BE2C (cell line): ENCODE measurements at regions not wholly inside any gene's neighbourhood (a gene's known extent, or its start where the extent isn't known, plus 50 kb on each side); places are given as distances from the start of the nearest gene placed in this dataset.

ENCODE experiments used
- DNase-seq: peaks from one replicate; pipeline ENCODE4 v3.0.0-alpha.2; 2020
- H3K27me3 ChIP-seq: fragments of 250-450 bp; sonication (Bioruptor Pico); 2 replicates; pipeline ENCODE4 v1.5.1; 2020; ENCODE audit warnings: mild to moderate bottlenecking
- H3K36me3 ChIP-seq: fragments of 250-450 bp; sonication (Bioruptor Pico); 2 replicates; pipeline ENCODE4 v1.5.1; 2020; ENCODE audit warnings: mild to moderate bottlenecking
- H3K4me1 ChIP-seq: fragments of 250-450 bp; sonication (Bioruptor Pico); 2 replicates; pipeline ENCODE4 v1.5.1; 2020
- H3K4me3 ChIP-seq: 2 replicates; pipeline ENCODE4 v1.5.1; 2011; ENCODE audit warnings: low read depth, low read length
- H3K9me3 ChIP-seq: fragments of 250-450 bp; sonication (Bioruptor Pico); 2 replicates; pipeline ENCODE4 v1.5.1; 2020
- CTCF ChIP-seq: IDR thresholded peaks from 2 replicates; pipeline ENCODE4 v1.5.1; 2012; ENCODE audit warnings: mild to moderate bottlenecking, low read depth, low read length

DNA sequence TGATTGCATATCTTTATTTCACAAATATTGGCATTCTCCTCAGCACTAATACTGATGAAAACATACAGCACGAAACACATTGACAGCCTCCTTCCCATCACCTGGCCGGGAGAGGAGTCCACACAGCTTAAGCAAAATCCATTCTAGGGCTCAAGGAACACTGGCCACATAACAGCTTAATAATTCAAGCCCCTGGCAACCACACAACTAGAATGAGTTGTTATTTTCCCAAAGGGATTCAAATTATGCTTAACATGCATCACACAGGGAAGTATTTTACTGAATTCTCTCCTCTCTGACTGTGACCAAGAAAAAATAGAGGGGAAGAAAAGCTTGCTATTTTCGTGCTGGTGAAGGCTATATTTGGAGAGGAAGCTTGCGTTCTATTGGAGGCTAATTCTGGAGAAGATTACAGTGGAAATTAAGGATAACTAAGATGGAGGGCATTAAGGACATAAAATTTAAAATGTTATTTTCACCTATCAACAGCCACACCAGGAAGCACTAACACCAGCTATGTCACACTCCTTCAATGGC lies 198.5 kb downstream of the ADGRG6 start:
- TF ChIP-seq CTCF = no peak
- H3K9me3 ChIP-seq = no peaks in the 10 kb centered on the region
- H3K36me3 ChIP-seq = no peaks in the 10 kb centered on the region
- DNase-seq = no peak
- H3K4me1 ChIP-seq = no peaks in the 10 kb centered on the region
- no peak overlapping the region for H3K4me3 ChIP-seq
- no peaks in the 10 kb centered on the region for H3K27me3 ChIP-seq

- DNase-seq = no peak
- Histone ChIP-seq H3K4me3 (no peak overlapping the region), H3K9me3 (no peaks in the 10 kb centered on the region), H3K27me3 (no peaks in the 10 kb centered on the region), H3K4me1 (no peaks in the 10 kb centered on the region), H3K36me3 (no peaks in the 10 kb centered on the region)
- TF ChIP-seq CTCF = no peak
Measured at GRCh38 chr6:142501795-142502194, 200.0 kb downstream of the ADGRG6 start.

DNA sequence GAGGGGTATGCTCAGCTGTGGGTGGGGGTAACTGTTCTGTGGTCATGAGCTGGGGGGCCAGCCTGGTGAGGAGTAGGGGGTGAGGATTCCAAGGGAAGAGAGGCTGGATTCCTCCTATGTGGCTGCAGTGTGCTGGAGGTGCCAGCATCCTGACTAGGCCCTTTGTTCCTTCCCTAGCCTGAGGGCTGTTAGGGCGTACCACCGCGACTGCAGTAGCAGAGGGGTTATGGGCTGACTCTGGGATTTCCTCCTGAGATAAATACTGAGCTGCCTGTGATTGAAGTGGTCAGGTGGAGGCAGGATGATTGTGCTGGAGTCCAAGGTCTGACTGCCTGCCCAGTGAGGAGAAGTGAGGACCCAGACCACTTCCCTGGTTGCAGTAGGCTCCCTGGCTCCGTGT lies 205.3 kb downstream of the ADGRG6 start:
- no peak for TF ChIP-seq CTCF
- H3K4me1 ChIP-seq = no peaks in the 10 kb centered on the region
- no peaks in the 10 kb centered on the region for H3K36me3 ChIP-seq
- H3K9me3 ChIP-seq = no peaks in the 10 kb centered on the region
- H3K4me3 ChIP-seq = no peak overlapping the region
- DNase-seq = no peak
- no peaks in the 10 kb centered on the region for H3K27me3 ChIP-seq

DNA sequence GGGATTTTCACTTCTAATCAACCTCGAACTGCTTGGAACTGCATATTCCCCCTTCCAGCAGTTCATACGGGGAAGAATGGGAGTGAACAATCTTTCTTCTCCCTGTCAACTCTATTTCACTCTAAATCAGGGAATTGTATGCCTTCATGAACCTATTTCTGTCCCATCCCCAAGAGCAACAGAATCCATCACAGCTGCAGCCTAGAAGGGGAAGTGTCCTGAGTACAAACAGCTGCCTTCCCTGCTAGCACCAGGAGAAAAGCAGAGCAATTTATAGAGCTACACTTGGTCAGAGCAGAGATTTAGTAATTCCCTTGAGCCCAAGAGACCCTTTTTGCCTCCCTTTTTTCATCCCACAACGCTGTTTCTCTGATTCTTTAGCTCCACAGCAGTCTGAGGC lies 208.4 kb downstream of the ADGRG6 start:
- Histone ChIP-seq H3K4me1 (no peaks in the 10 kb centered on the region), H3K36me3 (no peaks in the 10 kb centered on the region), H3K4me3 (no peak overlapping the region), H3K9me3 (no peaks in the 10 kb centered on the region), H3K27me3 (no peaks in the 10 kb centered on the region)
- DNase-seq = no peak
- no peak for TF ChIP-seq CTCF

DNA sequence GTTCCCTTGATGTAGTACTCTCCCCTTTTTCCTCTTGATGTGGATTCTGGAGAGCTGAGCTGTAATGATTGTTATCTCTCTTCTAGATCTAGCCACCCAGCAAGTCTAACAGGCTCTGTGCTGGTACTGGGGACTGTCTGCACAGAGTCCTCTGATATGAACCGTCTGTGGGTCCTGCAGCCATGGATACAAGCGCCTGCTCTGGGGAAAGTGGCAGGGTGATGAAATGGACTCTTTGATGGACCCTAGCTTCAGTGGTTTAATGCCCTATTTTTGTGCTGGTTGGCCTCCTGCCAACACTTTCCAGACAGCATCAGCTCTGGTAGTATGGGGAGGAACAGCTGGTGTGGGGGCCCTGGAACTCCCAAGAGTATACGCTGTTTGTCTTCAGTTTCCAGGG lies 216.3 kb downstream of the ADGRG6 start:
- Histone ChIP-seq H3K27me3 (no peaks in the 10 kb centered on the region), H3K4me1 (peaks cover 8% of the 10 kb centered on the region; the same call in 1 of the 2 replicates), H3K36me3 (no peaks in the 10 kb centered on the region), H3K9me3 (no peaks in the 10 kb centered on the region), H3K4me3 (no peak overlapping the region)
- TF ChIP-seq CTCF = no peak
- peak; percentile 82 for DNase-seq

DNA sequence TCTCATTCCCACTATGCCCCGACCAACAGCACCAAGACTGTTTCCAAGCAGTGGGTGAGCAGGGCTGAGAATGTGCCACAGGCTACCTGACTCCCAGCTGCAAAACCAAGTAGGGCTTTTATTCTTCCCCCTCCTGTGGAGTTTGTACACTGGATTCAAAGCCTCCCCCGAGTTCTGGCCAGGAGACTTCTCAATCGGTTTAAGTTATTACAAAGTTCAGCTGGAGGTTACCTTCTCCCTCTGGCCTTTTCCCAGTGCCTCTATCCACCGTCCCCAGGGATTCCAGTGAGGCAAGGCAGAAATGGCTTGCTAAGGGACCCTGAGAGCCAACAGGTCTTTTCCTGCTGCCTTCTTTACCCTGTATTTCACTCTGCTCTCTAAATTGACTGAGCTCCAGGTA lies 217.0 kb downstream of the ADGRG6 start:
- peaks cover 8% of the 10 kb centered on the region; the same call in 1 of the 2 replicates for H3K4me1 ChIP-seq

More for the DNA sequence above, 217.0 kb downstream of the ADGRG6 start:
- Histone ChIP-seq H3K4me3 (peak overlapping the region; percentile 21; the same call in 1 of the 2 replicates), H3K9me3 (no peaks in the 10 kb centered on the region), H3K27me3 (no peaks in the 10 kb centered on the region), H3K36me3 (no peaks in the 10 kb centered on the region)
- no peak for TF ChIP-seq CTCF
- DNase-seq = peak; percentile 56
